HUES48 (cell line): ENCODE measurements at regions not wholly inside any gene's neighbourhood (a gene's known extent, or its start where the extent isn't known, plus 50 kb on each side); places are given as distances from the start of the nearest gene placed in this dataset.

ENCODE experiments used
- H3K27ac ChIP-seq: one replicate; pipeline ENCODE4 v1.7.0; 2013; ENCODE audit warnings: low read depth, low read length, inconsistent platforms
- H3K27me3 ChIP-seq: 2 replicates; pipeline ENCODE4 v1.6.1; 2013; ENCODE audit warnings: mild to moderate bottlenecking, low read length; ENCODE audit not compliant: control insufficient read depth, insufficient read depth
- H3K36me3 ChIP-seq: 2 replicates; pipeline ENCODE4 v1.6.1; 2013; ENCODE audit warnings: low read length; ENCODE audit not compliant: control insufficient read depth, insufficient read depth
- H3K4me1 ChIP-seq: 2 replicates; pipeline ENCODE4 v1.6.1; 2013; ENCODE audit warnings: mild to moderate bottlenecking, low read length; ENCODE audit not compliant: control insufficient read depth, insufficient read depth
- H3K4me3 ChIP-seq: 2 replicates; pipeline ENCODE4 v1.5.1; 2013; ENCODE audit warnings: mild to moderate bottlenecking, low read depth, low read length
- H3K9ac ChIP-seq: 2 replicates; pipeline ENCODE4 v1.6.1; 2013; ENCODE audit warnings: mild to moderate bottlenecking, low read depth, low read length, moderate library complexity
- H3K9me3 ChIP-seq: 2 replicates; pipeline ENCODE4 v1.6.1; 2013; ENCODE audit warnings: low read length; ENCODE audit not compliant: control insufficient read depth, insufficient read depth

- H3K27me3 ChIP-seq = no peaks in the 10 kb centered on the region
- H3K36me3 ChIP-seq = no peaks in the 10 kb centered on the region
- peaks cover 10% of the 10 kb centered on the region for H3K4me1 ChIP-seq
- H3K27ac ChIP-seq = no peak overlapping the region
- no peak overlapping the region for H3K9ac ChIP-seq
- H3K4me3 ChIP-seq = no peak overlapping the region
- no peaks in the 10 kb centered on the region for H3K9me3 ChIP-seq
Observed at GRCh38 chr6:23951691-23952090, 174.3 kb upstream of the NRSN1 start.

GRCh38 chr6:23952245-23952644, 173.8 kb upstream of the NRSN1 start:
- Histone ChIP-seq H3K4me3 (no peak overlapping the region), H3K4me1 (peaks cover 10% of the 10 kb centered on the region), H3K9ac (no peak overlapping the region), H3K36me3 (no peaks in the 10 kb centered on the region), H3K27ac (no peak overlapping the region), H3K9me3 (no peaks in the 10 kb centered on the region), H3K27me3 (no peaks in the 10 kb centered on the region)

- Histone ChIP-seq H3K9me3 (no peaks in the 10 kb centered on the region), H3K27me3 (no peaks in the 10 kb centered on the region), H3K4me1 (peaks cover 10% of the 10 kb centered on the region), H3K9ac (no peak overlapping the region), H3K36me3 (no peaks in the 10 kb centered on the region), H3K27ac (no peak overlapping the region), H3K4me3 (no peak overlapping the region)
Observed at GRCh38 chr6:23953976-23954375, 172.0 kb upstream of the NRSN1 start.

- Histone ChIP-seq H3K27me3 (no peaks in the 10 kb centered on the region), H3K4me1 (peaks cover 10% of the 10 kb centered on the region), H3K9me3 (no peaks in the 10 kb centered on the region), H3K27ac (no peak overlapping the region), H3K4me3 (no peak overlapping the region), H3K9ac (no peak overlapping the region), H3K36me3 (no peaks in the 10 kb centered on the region)
Observed at GRCh38 chr6:23957017-23957416, 169.0 kb upstream of the NRSN1 start.

- no peak overlapping the region for H3K4me3 ChIP-seq
- H3K9me3 ChIP-seq = no peaks in the 10 kb centered on the region
- no peaks in the 10 kb centered on the region for H3K36me3 ChIP-seq
- H3K4me1 ChIP-seq = peaks cover 4% of the 10 kb centered on the region; the same call in 1 of the 2 replicates
- H3K27me3 ChIP-seq = no peaks in the 10 kb centered on the region
- no peak overlapping the region for H3K9ac ChIP-seq
- H3K27ac ChIP-seq = no peak overlapping the region
Observed at GRCh38 chr6:23964865-23965264, 161.2 kb upstream of the NRSN1 start.

GRCh38 chr6:23969344-23969743, 156.7 kb upstream of the NRSN1 start:
- Histone ChIP-seq H3K36me3 (no peaks in the 10 kb centered on the region), H3K9ac (no peak overlapping the region), H3K4me3 (no peak overlapping the region), H3K27me3 (no peaks in the 10 kb centered on the region), H3K27ac (no peak overlapping the region), H3K9me3 (no peaks in the 10 kb centered on the region), H3K4me1 (peaks cover 4% of the 10 kb centered on the region; the same call in 1 of the 2 replicates)

- H3K4me1 ChIP-seq = no peaks in the 10 kb centered on the region
- H3K9ac ChIP-seq = no peak overlapping the region
- no peaks in the 10 kb centered on the region for H3K27me3 ChIP-seq
- H3K9me3 ChIP-seq = no peaks in the 10 kb centered on the region
- H3K36me3 ChIP-seq = no peaks in the 10 kb centered on the region
- no peak overlapping the region for H3K4me3 ChIP-seq
- no peak overlapping the region for H3K27ac ChIP-seq
Observed at GRCh38 chr6:23977706-23978105, 148.3 kb upstream of the NRSN1 start.

GRCh38 chr6:23980965-23981364, 145.1 kb upstream of the NRSN1 start:
- Histone ChIP-seq H3K9me3 (no peaks in the 10 kb centered on the region), H3K27me3 (no peaks in the 10 kb centered on the region), H3K4me3 (no peak overlapping the region), H3K27ac (no peak overlapping the region), H3K9ac (no peak overlapping the region), H3K4me1 (no peaks in the 10 kb centered on the region), H3K36me3 (no peaks in the 10 kb centered on the region)

GRCh38 chr6:23981923-23982322, 144.1 kb upstream of the NRSN1 start:
- no peaks in the 10 kb centered on the region for H3K9me3 ChIP-seq
- H3K4me3 ChIP-seq = no peak overlapping the region
- H3K27me3 ChIP-seq = no peaks in the 10 kb centered on the region
- no peaks in the 10 kb centered on the region for H3K36me3 ChIP-seq
- H3K4me1 ChIP-seq = no peaks in the 10 kb centered on the region
- no peak overlapping the region for H3K9ac ChIP-seq
- H3K27ac ChIP-seq = no peak overlapping the region

- no peaks in the 10 kb centered on the region for H3K9me3 ChIP-seq
- H3K4me3 ChIP-seq = no peak overlapping the region
- H3K36me3 ChIP-seq = no peaks in the 10 kb centered on the region
- H3K27me3 ChIP-seq = no peaks in the 10 kb centered on the region
- no peak overlapping the region for H3K9ac ChIP-seq
- no peak overlapping the region for H3K27ac ChIP-seq
- H3K4me1 ChIP-seq = no peaks in the 10 kb centered on the region
Observed at GRCh38 chr6:23983735-23984134, 142.3 kb upstream of the NRSN1 start.

- H3K27ac ChIP-seq = no peak overlapping the region
- no peaks in the 10 kb centered on the region for H3K27me3 ChIP-seq
- H3K36me3 ChIP-seq = no peaks in the 10 kb centered on the region
- H3K4me1 ChIP-seq = no peaks in the 10 kb centered on the region
- H3K9me3 ChIP-seq = no peaks in the 10 kb centered on the region
- H3K4me3 ChIP-seq = no peak overlapping the region
- H3K9ac ChIP-seq = no peak overlapping the region
Observed at GRCh38 chr6:23985015-23985414, 141.0 kb upstream of the NRSN1 start.
